ENCODE measurements at regions not wholly inside any gene's neighbourhood (a gene's known extent, or its start where the extent isn't known, plus 50 kb on each side); places are given as distances from the start of the nearest gene placed in this dataset.

- no peak for DNase-seq (ENCODE audit: low read depth)
- TF ChIP-seq CTCF (IDR thresholded peaks at IDR 0.05; ENCODE audit: insufficient read depth, low read length, poor library complexity, severe bottlenecking): no peak
- no peaks in the 10 kb centered on the region for H3K27me3 ChIP-seq (ENCODE audit: control insufficient read depth, insufficient read depth, low read length)
These were observed 201.6 kb upstream of the NUDT4 start for GRCh38 chr12:93176165-93176564.

GRCh38 chr12:93176610-93177126, 201.1 kb upstream of the NUDT4 start:
- Histone ChIP-seq H3K36me3 (ENCODE audit: control insufficient read depth, insufficient read depth, low read length) (no peaks in the 10 kb centered on the region), H3K4me3 (ENCODE audit: low read depth, low read length) (no peak overlapping the region), H3K27me3 (ENCODE audit: control insufficient read depth, insufficient read depth, low read length) (no peaks in the 10 kb centered on the region)
- DNase-seq (ENCODE audit: low read depth): no peak
- TF ChIP-seq CTCF (IDR thresholded peaks at IDR 0.05; ENCODE audit: insufficient read depth, low read length, poor library complexity, severe bottlenecking): no peak

More at GRCh38 chr12:93176165-93176564, 201.6 kb upstream of the NUDT4 start:
- Histone ChIP-seq H3K4me3 (ENCODE audit: low read depth, low read length) (no peak overlapping the region), H3K36me3 (ENCODE audit: control insufficient read depth, insufficient read depth, low read length) (no peaks in the 10 kb centered on the region)

- no peaks in the 10 kb centered on the region for H3K27me3 ChIP-seq (ENCODE audit: control insufficient read depth, insufficient read depth, low read length)
- no peaks in the 10 kb centered on the region for H3K36me3 ChIP-seq (ENCODE audit: control insufficient read depth, insufficient read depth, low read length)
- no peak for TF ChIP-seq CTCF (IDR thresholded peaks at IDR 0.05; ENCODE audit: insufficient read depth, low read length, poor library complexity, severe bottlenecking)
- no peak overlapping the region for H3K4me3 ChIP-seq (ENCODE audit: low read depth, low read length)
- DNase-seq (ENCODE audit: low read depth): no peak
These were observed 200.2 kb upstream of the NUDT4 start for GRCh38 chr12:93177208-93178153.

- DNase-seq (ENCODE audit: low read depth): no peak
- H3K36me3 ChIP-seq (ENCODE audit: control insufficient read depth, insufficient read depth, low read length): no peaks in the 10 kb centered on the region
- no peak for TF ChIP-seq CTCF (IDR thresholded peaks at IDR 0.05; ENCODE audit: insufficient read depth, low read length, poor library complexity, severe bottlenecking)
- no peak overlapping the region for H3K4me3 ChIP-seq (ENCODE audit: low read depth, low read length)
- H3K27me3 ChIP-seq (ENCODE audit: control insufficient read depth, insufficient read depth, low read length): no peaks in the 10 kb centered on the region
These were observed 199.4 kb upstream of the NUDT4 start for GRCh38 chr12:93178154-93178878.

GRCh38 chr12:93179792-93180191, 197.9 kb upstream of the NUDT4 start:
- TF ChIP-seq CTCF (IDR thresholded peaks at IDR 0.05; ENCODE audit: insufficient read depth, low read length, poor library complexity, severe bottlenecking): no peak
- Histone ChIP-seq H3K4me3 (ENCODE audit: low read depth, low read length) (no peak overlapping the region), H3K27me3 (ENCODE audit: control insufficient read depth, insufficient read depth, low read length) (no peaks in the 10 kb centered on the region), H3K36me3 (ENCODE audit: control insufficient read depth, insufficient read depth, low read length) (no peaks in the 10 kb centered on the region)
- DNase-seq (ENCODE audit: low read depth): no peak

Data from kidney epithelial cell (primary cell).